Islet precursor cell (in vitro differentiated cells): ENCODE measurements at regions not wholly inside any gene's neighbourhood (a gene's known extent, or its start where the extent isn't known, plus 50 kb on each side); places are given as distances from the start of the nearest gene placed in this dataset.
"Not testable (repeated sequence)": the region's sequence is repeated elsewhere in the genome, so short reads cannot be mapped to it uniquely, and the experiment has no call there.

Source experiments
- DNase-seq: peaks from one replicate; pipeline ENCODE4 v3.0.0-alpha.2; 2018

- no peak for DNase-seq
Observed at GRCh38 chr6:51429017-51429712, 610.5 kb downstream of the TFAP2B start.

GRCh38 chr6:51430589-51430988, 611.9 kb downstream of the TFAP2B start:
- DNase-seq: no peak

- DNase-seq: no peak
Observed at GRCh38 chr6:51432481-51432880, 613.8 kb downstream of the TFAP2B start.

DNA sequence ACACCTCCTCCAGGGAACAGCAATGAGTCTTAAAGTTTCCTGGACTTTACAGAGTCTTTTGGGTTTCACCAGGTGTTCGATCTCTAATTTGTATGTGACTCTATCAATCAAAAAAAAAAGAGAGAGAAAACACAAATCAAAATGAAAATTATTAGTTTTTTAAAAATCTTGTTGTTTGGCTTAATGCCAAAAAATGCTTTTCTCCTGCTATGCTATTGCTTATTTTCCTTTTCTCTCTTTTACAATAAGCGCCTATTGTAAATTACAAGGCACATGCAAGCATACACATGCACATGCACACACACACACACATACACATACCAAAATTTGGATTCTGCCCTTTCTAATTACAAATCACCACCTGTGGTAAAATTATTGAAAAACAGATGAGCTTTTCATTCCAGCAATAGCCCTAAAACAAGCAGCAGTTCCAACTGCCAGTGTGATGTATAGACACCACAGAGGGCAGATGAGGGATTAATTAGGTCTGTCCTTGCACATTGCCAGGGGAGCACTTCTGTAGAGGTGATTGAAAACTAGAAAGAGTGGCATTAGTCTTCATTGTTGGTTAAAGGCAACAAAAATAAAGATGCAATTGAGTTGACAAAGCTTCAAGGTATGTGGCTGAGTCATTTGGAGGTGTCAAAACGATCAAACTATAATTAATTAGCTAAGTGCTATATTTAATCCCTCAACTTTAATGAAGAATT, 631.7 kb downstream of the TFAP2B start:
- DNase-seq: no peak

GRCh38 chr6:51450958-51451357, 632.3 kb downstream of the TFAP2B start:
- DNase-seq: no peak

GRCh38 chr6:51456282-51456681, 631.1 kb downstream of the PKHD1 start:
- DNase-seq: no peak

GRCh38 chr6:51459958-51460357, 627.5 kb downstream of the PKHD1 start:
- no peak for DNase-seq

- no peak for DNase-seq
Observed at GRCh38 chr6:51462896-51463295, 624.5 kb downstream of the PKHD1 start.

DNA sequence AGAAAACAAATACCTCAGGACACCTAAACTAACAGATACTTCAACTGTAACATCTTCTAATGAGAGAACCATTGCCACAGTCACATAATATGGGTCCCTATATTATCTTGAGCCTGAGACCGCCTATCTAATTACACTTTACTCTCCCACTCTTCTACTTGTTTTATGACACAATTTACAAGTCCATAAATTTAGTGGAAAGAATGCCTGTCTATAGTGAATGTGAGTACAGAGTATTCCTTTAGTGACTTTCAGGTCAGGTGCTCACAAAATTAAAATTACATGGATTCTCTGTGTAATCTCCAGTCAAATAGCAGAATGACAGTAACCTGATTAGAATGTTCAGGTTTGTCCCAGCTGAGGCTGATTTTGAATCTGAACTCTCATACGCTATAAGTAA, 624.1 kb downstream of the PKHD1 start:
- no peak for DNase-seq

DNA sequence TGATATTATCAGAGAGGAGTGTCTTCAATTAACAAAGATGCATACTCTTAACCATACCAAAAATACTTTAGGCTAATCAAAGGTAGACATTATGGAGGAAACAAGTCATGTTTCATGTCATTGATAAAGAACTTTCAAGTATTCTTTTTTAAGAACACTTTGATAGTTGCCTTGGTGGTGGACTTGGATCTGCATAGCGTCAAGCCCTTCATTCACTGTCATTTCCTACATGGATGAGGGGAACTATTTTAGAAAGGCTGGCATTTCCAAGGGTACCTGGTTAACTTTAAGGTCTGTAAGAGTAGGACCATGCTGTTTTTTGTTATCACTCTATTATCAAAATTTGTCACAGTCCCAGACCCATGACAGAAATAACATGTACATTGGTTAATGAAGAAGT, 622.5 kb downstream of the PKHD1 start:
- no peak for DNase-seq

DNA sequence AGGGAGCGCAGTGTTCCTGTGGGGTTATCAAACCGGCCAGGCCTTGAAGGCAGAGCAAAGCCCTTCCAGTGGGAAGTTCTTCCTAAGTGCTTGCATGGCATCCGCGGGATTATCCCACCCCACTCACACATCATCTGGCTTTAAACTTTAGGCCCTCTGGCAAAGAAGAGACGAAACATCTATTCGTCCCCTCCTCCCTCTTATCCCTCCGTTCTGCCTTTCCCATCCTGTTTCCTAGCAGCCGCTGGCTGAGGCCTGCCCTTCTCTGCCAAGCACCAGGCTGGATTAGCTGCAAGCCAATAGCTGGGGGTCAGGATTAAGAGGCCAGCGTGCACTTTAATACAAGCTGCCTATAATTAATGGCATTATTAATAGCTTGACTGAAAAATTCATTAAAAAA, 621.0 kb downstream of the PKHD1 start:
- no peak for DNase-seq

DNA sequence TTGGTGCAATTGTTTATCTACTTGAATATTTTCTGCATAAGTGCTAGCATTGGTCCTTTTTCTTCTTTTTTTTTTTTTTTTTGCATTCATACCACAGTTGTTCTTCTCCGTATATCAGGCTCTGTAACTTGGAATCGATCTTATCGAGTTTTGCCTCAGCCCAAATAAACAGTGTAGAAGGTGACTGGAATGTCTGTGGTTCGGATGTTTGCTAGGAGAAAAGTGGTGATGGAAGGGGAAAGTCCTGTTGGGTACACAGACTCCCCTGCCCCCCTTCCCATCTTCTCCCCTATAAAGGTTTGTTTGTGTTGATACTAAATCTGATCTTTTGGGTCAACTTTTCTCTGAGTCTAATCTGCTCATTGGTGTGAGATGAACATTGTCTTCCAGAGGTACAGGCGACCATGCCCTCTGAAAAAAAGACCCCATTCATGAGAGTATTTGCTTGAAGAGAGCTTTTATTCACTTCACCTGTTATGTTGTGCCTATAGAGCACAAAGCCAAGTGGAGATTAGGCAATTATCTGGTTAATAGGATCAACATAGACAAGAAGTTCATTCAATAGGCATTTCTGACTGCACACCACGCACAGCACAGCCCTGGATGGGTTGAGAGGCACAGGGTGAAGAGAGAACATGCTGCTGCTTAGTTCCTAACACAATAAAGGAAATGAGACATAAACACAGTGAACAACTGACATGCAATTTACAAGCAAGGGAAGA, 620.0 kb downstream of the PKHD1 start:
- no peak for DNase-seq

DNA sequence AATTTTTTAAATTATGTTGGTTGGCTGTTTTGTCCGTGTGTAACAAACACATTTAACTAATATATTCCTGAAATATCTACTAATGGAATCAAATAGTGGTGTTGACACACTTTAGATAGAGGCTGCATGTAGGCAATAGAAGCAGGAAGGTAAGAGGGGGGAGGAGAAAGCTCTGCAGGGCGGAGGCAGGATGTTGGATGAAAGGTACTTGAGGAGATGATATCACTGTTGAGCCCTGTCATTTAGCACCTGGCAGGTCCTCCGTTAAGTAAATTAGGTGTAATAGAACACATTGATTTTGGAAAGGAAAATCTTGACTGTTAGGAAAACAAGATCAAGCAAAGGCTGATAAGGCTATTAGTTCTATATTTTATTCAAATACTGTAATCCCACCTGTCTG, 618.7 kb downstream of the PKHD1 start:
- no peak for DNase-seq

GRCh38 chr6:51472745-51473487, 614.5 kb downstream of the PKHD1 start:
- DNase-seq: peak; percentile 83

DNA sequence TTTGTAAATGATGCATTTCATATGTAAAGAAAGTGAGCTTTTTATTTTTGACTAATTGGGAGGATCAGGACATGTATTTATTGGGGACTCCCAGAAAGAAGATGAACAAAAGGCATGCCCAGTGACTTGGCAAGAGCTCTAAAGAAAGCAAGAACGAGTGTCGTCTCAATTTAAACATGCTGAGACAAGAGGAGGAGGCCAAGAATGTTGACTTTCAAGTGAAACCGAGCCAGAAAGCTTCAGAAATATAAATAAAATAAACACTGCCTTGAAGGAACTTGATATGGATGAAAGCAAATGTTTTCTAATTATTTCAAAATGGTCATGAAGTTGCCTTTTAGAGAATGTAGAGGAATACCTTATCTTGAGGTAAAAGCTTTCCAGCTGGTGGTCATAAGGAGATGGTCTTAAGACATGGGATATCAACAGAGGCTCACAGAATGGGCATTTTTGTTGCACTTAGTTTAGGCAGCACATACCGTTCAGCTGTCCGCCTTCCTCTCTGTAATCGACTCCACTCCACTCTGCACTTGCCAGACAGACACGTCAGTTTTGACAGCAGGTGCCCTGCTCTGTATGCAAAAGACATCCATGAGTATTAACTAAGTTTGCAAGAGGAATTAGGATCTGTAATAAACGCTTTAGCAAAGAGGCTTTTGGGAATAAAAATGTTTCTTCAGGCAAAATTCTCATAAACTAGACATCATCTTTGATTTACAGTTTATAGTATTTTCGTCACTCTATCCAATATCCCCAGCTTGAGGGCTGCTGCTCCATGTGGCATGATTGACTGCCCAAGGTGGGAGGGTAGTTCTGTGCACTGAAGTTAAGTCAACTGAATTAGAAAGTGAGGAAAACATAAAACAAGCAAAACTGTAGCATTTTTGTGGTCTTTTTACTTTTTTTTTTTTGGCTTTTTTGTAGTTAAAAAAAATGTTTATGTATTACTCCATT, 613.1 kb downstream of the PKHD1 start:
- DNase-seq: no peak

DNA sequence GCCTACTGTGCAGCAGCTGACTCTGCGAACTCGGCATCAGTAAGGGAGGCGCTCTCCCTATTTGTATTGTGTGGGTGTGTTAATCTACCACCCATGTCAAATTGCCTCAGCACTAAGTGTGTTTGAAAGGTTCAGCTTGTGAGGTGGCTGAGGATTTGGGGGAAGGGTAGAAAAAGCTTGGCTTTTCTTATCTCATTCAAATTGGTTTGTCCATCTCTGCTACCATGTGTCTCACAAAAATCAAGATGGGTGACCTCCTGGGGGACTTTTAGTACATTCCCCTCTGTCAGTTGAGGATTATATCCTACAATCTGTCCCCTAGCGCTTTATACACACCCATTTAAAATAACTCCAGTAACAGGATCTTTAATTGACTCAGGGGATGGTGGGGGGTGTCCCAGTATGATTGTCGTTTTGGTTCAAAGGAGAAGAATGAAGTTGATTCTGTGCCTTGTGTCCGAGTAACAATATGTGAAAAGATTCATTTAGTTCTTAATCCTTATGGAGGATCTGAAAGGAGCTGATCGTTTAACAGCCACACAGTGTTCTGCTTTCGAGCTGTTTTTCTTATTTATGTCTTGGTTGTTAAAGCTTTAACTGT, 609.6 kb downstream of the PKHD1 start:
- no peak for DNase-seq

DNA sequence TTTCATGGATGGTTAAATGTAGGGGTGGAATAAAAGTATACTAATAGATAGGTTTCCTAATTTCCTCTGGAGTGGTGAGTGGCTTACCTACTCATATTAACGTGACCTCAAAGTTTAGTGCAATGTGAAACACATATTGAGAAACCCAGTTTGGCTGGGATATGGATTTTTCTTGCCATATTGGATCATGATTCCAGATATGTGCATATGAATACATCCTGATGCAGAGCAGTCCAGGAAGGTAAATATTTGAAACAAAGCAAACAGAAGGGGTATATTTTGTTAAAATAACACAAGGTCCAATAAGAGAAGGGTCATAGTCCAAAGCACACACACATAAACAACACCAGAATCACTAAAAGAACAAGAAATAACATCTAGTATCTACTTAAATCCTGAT, 608.1 kb downstream of the PKHD1 start:
- no peak for DNase-seq

GRCh38 chr6:51480040-51480439, 607.4 kb downstream of the PKHD1 start:
- no peak for DNase-seq

DNA sequence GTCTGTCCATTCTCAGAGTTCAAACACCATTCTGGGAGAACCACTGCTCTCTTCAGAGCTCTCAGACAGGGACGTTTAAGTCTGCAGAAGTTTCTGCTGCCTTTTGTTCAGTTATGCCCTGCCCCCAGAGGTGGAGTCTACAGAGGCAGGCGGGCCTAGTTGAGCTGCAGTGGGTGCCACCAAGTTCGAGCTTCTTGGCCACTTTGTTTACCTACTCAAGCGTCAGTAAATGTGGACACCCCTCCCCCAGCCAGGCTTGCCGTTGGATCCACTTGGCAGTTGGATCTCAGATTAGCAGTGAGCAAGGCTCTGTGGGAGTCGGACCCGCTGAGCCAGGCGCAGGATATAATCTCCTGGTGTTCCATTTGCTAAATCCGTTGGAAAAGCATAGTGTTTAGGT, 601.5 kb downstream of the PKHD1 start:
- not testable (repeated sequence) for DNase-seq

DNA sequence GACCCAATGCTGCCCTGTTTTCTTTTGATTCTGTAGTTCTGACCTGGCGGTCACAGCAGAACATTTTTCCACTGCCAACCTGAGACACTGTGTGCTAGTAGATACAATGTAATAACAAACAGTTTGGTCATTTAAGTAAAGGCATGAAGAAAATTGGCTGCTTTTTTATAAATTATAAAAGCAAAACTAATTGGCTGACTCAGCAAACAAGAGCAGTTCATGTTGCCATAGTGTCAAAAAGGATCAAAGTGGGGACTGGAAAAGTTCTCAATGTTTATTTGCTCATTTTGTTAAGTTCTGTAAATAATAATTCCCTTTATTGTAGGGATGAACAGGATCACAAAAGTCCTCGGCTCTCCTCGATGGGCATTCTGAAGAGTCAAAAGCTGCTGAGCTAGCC, 599.5 kb downstream of the PKHD1 start:
- no peak for DNase-seq

DNA sequence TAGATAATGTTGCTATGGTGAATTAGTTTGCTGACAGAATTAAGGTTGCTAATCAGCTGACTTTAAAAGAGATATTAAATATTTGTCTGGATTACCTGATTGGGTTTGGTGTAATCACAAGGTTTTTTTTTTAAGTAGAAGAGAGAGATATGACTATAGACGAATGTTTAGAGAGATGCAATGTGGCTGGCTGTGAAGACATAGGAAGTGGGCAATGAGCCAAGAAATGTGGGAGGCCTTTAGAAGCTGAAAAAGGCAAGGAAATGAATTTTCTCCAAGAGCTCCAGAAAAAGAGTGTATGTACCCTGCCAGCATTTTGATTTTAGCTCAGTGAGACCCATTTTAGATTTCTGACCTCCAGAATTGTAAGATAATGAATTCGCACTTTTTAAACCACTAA, 598.3 kb downstream of the PKHD1 start:
- no peak for DNase-seq

DNA sequence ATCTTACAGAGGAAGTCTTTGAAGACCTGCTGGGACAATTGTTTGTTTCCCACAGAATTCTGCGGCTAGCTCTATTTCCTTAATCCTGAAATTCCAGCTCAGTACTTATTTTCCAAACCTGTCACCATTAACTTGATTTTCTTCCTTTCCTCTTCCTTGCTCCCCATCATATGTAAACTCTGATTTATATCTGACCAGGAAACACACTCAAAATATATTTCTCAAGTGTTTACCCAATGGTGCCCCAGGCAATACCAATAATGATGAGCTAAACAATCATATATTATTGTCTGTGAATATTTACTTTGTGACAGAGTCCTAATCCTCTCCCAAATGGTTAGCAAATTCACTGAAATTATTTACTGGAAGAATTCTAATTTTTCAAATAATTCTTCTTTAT, 597.3 kb downstream of the PKHD1 start:
- no peak for DNase-seq
